ENCODE measurements at regions not wholly inside any gene's neighbourhood (a gene's known extent, or its start where the extent isn't known, plus 50 kb on each side); places are given as distances from the start of the nearest gene placed in this dataset.

- DNase-seq (ENCODE audit: low spot score) = no peak
Observed at GRCh38 chr20:11092151-11092550, 418.4 kb upstream of the JAG1 start.

GRCh38 chr20:11094196-11094595 lies 420.4 kb upstream of the JAG1 start:
- no peak for DNase-seq (ENCODE audit: low spot score)

GRCh38 chr20:11094711-11095110 lies 420.9 kb upstream of the JAG1 start:
- no peak for DNase-seq (ENCODE audit: low spot score)

GRCh38 chr20:11098888-11099287 lies 425.1 kb upstream of the JAG1 start:
- no peak for DNase-seq (ENCODE audit: low spot score)

GRCh38 chr20:11101243-11101642 lies 427.4 kb upstream of the JAG1 start:
- no peak for DNase-seq (ENCODE audit: low spot score)

- DNase-seq (ENCODE audit: low spot score) = no peak
Observed at GRCh38 chr20:11101696-11102095, 427.9 kb upstream of the JAG1 start.

- no peak for DNase-seq (ENCODE audit: low spot score)
Observed at GRCh38 chr20:11103866-11104265, 430.1 kb upstream of the JAG1 start.

- no peak for DNase-seq (ENCODE audit: low spot score)
Observed at GRCh38 chr20:11108102-11108810, 434.5 kb upstream of the JAG1 start.

- no peak for DNase-seq (ENCODE audit: low spot score)
Observed at GRCh38 chr20:11110535-11110934, 436.7 kb upstream of the JAG1 start.

GRCh38 chr20:11111191-11111590 lies 437.4 kb upstream of the JAG1 start:
- no peak for DNase-seq (ENCODE audit: low spot score)

- no peak for DNase-seq (ENCODE audit: low spot score)
Observed at GRCh38 chr20:11112832-11113231, 439.0 kb upstream of the JAG1 start.

- no peak for DNase-seq (ENCODE audit: low spot score)
Observed at GRCh38 chr20:11114382-11114781, 440.6 kb upstream of the JAG1 start.

GRCh38 chr20:11117808-11118528 lies 444.2 kb upstream of the JAG1 start:
- DNase-seq (ENCODE audit: low spot score) = no peak

- no peak for DNase-seq (ENCODE audit: low spot score)
Observed at GRCh38 chr20:11118802-11119380, 445.1 kb upstream of the JAG1 start.

- no peak for DNase-seq (ENCODE audit: low spot score)
Observed at GRCh38 chr20:11119573-11119972, 445.8 kb upstream of the JAG1 start.

- no peak for DNase-seq (ENCODE audit: low spot score)
Observed at GRCh38 chr20:11120431-11120830, 446.6 kb upstream of the JAG1 start.

- DNase-seq (ENCODE audit: low spot score) = no peak
Observed at GRCh38 chr20:11124849-11125505, 451.2 kb upstream of the JAG1 start.

GRCh38 chr20:11128220-11128718 lies 454.5 kb upstream of the JAG1 start:
- DNase-seq (ENCODE audit: low spot score) = no peak

GRCh38 chr20:11128721-11129120 lies 454.9 kb upstream of the JAG1 start:
- DNase-seq (ENCODE audit: low spot score) = no peak

- no peak for DNase-seq (ENCODE audit: low spot score)
Observed at GRCh38 chr20:11130554-11131166, 456.9 kb upstream of the JAG1 start.

- no peak for DNase-seq (ENCODE audit: low spot score)
Observed at GRCh38 chr20:11132819-11133415, 459.1 kb upstream of the JAG1 start.

GRCh38 chr20:11136691-11137090 lies 462.9 kb upstream of the JAG1 start:
- no peak for DNase-seq (ENCODE audit: low spot score)
